CD4-positive, alpha-beta T cell treated with Interleukin-1 beta for 1 hour (primary cell): ENCODE measurements at regions not wholly inside any gene's neighbourhood (a gene's known extent, or its start where the extent isn't known, plus 50 kb on each side); places are given as distances from the start of the nearest gene placed in this dataset.
"Not testable (repeated sequence)": the region's sequence is repeated elsewhere in the genome, so short reads cannot be mapped to it uniquely, and the experiment has no call there.

Source experiments
- DNase-seq, 2 donors: peaks; one replicate each; pipeline ENCODE4 v3.0.0-alpha.2; 2020 to 2022

- no peak for DNase-seq
These were observed 91.3 kb downstream of the MFAP3L start for GRCh38 chr4:169934794-169935429.

DNA sequence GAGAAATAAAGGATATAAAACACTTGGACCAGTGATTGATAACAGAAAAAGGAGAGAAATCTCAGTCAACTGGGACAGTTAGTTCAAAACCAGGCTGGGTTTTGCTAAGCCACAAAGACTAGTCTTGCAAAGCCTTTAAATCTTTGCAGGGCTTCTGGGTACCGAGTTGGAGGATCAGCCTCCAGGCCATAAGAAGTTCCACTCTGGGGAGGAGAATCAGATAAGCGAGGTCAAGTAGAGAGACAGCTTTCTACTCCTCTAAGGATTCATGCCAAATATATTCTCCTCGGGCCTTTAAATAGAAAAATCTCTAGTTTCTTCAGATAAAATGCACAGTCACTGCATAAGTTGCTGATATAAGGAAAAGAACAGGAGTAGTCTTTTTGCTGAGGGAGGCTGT, 92.7 kb downstream of the MFAP3L start:
- DNase-seq = no peak

GRCh38 chr4:169931964-169932363, 94.2 kb downstream of the MFAP3L start:
- DNase-seq = no peak

GRCh38 chr4:169930755-169931154, 95.4 kb downstream of the MFAP3L start:
- DNase-seq = not testable (repeated sequence)

GRCh38 chr4:169927280-169927679, 98.9 kb downstream of the MFAP3L start:
- DNase-seq = no peak

DNA sequence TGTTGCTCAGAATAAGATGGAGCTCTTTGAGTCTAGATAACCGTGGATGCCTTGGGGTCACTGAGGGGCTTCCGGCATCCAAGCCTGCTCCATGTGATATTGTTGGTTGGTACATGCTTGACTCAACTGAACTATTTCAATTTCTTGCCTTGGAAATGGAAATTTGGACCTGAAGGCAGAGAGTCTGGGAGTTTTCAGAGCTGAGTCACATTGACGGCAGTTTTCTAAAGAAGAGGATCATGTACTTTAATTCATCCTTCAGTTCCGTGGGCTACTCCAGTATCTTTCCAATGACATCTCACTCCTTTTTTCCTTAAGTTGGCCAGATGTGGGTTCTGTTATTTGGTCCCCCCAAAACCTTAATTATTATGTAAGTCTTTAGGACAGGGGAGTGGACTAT, 100.5 kb downstream of the MFAP3L start:
- no peak for DNase-seq

- no peak for DNase-seq
These were observed 103.4 kb downstream of the MFAP3L start for GRCh38 chr4:169922632-169923276.

DNA sequence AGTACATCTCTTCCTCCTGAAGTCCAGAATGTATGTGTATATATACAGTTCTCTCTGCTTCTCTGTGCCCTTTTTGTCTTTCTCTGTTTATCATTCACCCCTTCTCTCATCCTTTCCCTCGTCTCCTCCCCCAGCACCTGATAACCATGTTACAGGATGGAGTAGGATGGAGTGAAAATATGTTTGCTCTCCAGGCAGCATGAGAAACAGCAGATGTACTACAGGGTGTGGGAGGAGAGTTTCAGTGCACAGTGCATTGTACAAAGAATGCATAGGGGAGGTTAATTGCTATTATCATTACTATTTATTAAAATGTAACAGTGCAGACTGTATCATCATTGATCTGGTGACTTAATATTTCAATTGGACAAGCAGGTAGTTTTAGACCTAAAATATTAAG, 104.5 kb downstream of the MFAP3L start:
- no peak for DNase-seq

DNA sequence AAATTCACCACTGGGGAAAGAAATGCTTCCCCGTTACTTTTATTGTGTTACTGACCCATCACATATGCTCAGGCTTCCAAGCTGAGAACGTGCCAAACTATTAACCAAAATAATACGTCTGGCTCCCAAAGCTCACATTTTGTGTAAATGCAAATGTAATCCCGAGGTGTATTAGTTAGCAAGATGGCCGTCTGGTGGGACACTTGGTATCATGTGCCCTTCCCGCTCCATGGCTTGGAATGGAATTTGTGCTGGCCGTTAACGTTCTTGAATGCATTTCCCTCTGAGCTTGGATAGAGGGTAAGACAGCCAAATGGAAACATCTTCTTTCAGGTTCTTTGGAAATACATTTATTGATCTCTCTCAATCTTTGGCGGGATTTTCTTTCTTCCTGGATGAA, 105.0 kb downstream of the MFAP3L start:
- DNase-seq = no peak

- DNase-seq = not testable (repeated sequence)
These were observed 106.7 kb downstream of the MFAP3L start for GRCh38 chr4:169919194-169920124.

DNA sequence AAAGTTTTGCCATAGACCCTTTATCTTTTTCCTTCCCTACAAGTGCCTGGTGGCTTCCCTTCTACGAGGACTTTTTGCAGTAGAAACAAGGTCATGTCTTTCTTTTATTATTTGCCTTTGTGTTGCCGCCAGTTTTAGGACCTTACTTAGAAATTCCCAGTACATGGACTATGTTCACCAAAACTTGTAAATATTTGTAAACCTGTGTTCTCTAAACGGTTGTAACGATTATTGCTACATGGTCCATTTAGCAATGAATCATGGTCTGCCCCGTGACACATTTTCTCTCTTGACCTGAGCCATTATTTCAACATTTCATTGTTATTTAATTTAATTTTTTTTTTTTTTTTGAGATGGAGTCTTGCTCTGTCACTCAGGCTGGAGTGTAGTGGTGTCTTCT, 110.7 kb downstream of the MFAP3L start:
- DNase-seq = no peak

DNA sequence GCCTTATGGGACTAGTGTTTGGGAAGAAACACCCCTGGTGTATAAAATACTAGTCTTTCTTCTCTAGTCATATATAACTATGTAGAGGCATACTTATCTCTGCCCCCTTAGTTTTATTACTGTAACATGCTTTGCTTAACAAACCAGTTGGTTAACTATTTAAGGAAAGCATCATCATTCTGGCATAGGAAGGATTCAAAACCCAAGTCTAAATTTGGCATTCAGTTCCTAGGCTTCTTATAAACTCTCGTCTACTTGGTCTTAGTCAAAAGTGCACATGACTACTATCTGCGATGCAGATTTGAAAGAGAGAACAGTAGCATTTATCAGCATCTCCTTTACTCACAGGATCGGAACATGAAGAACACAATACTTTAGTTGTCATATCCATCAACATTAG, 111.3 kb downstream of the MFAP3L start:
- no peak for DNase-seq

- no peak for DNase-seq
These were observed 113.2 kb downstream of the MFAP3L start for GRCh38 chr4:169912996-169913395.

DNA sequence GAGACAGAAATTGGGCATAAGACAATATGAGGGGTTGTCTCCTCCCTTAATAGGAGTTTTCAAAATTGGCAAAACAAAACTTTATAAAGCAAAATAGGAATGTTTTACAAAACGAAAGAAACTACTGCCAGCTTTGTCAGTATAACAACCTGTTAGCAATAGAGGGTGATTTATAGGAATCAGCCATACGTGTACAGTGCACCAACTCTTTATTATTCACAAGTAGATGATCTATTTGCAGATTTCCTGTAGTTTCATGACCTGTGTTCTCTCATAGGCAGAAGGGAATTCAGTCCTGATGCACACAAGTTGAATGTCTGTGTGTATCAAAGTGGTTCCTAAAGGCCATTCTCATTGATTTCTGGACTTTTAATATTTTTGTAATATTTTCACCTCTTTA, 116.3 kb downstream of the MFAP3L start:
- no peak for DNase-seq

DNA sequence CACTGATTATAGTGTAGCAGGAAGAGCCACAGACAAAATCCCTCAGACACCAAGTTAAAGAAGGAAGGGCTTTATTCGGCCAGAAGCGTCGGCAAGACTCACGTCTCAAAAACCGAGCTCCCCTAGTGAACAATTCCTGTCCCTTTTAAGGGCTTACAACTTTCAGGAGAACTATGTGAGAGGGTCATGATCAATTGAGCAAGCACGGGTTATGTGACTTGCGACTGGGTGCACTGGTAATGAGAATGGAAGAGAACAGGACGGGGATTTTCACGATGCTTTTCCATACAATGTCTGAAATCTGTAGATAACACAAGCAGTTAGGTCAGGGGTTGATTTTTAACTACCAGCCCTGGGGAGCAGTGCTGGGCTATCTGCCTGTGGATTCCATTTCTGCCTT, 116.7 kb downstream of the MFAP3L start:
- DNase-seq = no peak

GRCh38 chr4:169907705-169908104, 118.5 kb downstream of the MFAP3L start:
- DNase-seq = no peak

GRCh38 chr4:169906821-169907220, 119.4 kb downstream of the MFAP3L start:
- DNase-seq = no peak

GRCh38 chr4:169906104-169906503, 120.1 kb downstream of the MFAP3L start:
- DNase-seq = no peak

- DNase-seq = no peak
These were observed 123.4 kb downstream of the MFAP3L start for GRCh38 chr4:169902658-169903345.

- no peak for DNase-seq
These were observed 125.9 kb downstream of the MFAP3L start for GRCh38 chr4:169900241-169900845.

DNA sequence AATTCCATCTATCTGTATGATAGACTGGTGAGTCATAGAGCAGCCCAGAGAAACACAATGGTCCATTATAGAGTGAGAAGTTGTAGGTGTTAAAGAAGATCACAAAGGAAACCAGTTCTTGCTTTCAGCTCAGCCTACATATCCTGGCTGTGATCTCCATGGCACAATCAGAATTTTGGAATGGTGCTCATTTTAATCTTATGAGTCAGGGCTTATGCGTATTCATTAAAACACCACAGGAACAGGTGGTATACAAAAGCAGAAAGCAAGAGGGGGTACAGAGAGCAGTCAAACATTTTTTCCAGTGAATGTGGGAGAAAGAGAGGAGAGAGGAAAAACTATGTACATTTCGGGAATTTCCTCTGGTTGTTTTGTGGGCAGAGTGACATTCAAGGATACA, 126.9 kb downstream of the MFAP3L start:
- no peak for DNase-seq

- no peak for DNase-seq
These were observed 128.1 kb downstream of the MFAP3L start for GRCh38 chr4:169898095-169898494.

DNA sequence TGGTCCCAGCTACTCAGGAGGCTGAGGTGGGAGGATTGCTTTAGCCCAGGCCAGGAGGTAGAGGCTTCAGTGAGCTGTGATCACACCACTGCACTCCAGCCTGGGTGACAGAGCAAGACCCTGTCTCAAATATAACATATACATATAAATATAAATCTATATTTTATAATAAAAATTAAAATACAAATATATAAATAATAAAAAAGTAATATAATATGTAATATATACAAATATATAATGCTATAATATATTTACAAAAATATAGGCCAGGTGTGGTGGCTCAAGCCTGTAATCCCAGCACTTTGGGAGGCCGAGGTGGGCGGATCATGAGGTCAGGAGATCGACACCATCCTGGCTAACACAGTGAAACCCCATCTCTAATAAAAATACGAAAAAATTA, 131.4 kb downstream of the MFAP3L start:
- not testable (repeated sequence) for DNase-seq
